ENCODE measurements at regions not wholly inside any gene's neighbourhood (a gene's known extent, or its start where the extent isn't known, plus 50 kb on each side); places are given as distances from the start of the nearest gene placed in this dataset.

- no peak for FAIRE-seq
These were observed 333.9 kb downstream of the UQCRFS1 start for GRCh38 chr19:28878862-28879566.

GRCh38 chr19:28876609-28877123, 336.3 kb downstream of the UQCRFS1 start:
- FAIRE-seq = no peak

GRCh38 chr19:28874742-28875141, 338.2 kb downstream of the UQCRFS1 start:
- FAIRE-seq = no peak

GRCh38 chr19:28873301-28873700, 339.6 kb downstream of the UQCRFS1 start:
- no peak for FAIRE-seq

- FAIRE-seq = no peak
These were observed 341.7 kb downstream of the UQCRFS1 start for GRCh38 chr19:28871099-28871725.

GRCh38 chr19:28869459-28869858, 343.5 kb downstream of the UQCRFS1 start:
- no peak for FAIRE-seq

- no peak for FAIRE-seq
These were observed 344.1 kb downstream of the UQCRFS1 start for GRCh38 chr19:28868836-28869235.

GRCh38 chr19:28867978-28868377, 345.0 kb downstream of the UQCRFS1 start:
- FAIRE-seq = no peak

- FAIRE-seq = no peak
These were observed 348.3 kb downstream of the UQCRFS1 start for GRCh38 chr19:28864577-28865042.

- no peak for FAIRE-seq
These were observed 348.9 kb downstream of the UQCRFS1 start for GRCh38 chr19:28864024-28864503.

- no peak for FAIRE-seq
These were observed 350.7 kb downstream of the UQCRFS1 start for GRCh38 chr19:28862238-28862637.

GRCh38 chr19:28859811-28860210, 353.1 kb downstream of the UQCRFS1 start:
- FAIRE-seq = no peak

GRCh38 chr19:28858933-28859332, 354.0 kb downstream of the UQCRFS1 start:
- no peak for FAIRE-seq

- no peak for FAIRE-seq
These were observed 355.0 kb downstream of the UQCRFS1 start for GRCh38 chr19:28857967-28858366.

- FAIRE-seq = no peak
These were observed 357.7 kb downstream of the UQCRFS1 start for GRCh38 chr19:28855216-28855615.

GRCh38 chr19:28847468-28847867, 365.5 kb downstream of the UQCRFS1 start:
- no peak for FAIRE-seq

GRCh38 chr19:28846094-28846812, 366.7 kb downstream of the UQCRFS1 start:
- FAIRE-seq = no peak

GRCh38 chr19:28843761-28844492, 369.0 kb downstream of the UQCRFS1 start:
- FAIRE-seq = no peak

- FAIRE-seq = no peak
These were observed 371.4 kb downstream of the UQCRFS1 start for GRCh38 chr19:28841531-28841930.

GRCh38 chr19:28840891-28841290, 372.1 kb downstream of the UQCRFS1 start:
- FAIRE-seq = no peak

GRCh38 chr19:28839455-28839854, 373.5 kb downstream of the UQCRFS1 start:
- FAIRE-seq = no peak

- FAIRE-seq = no peak
These were observed 374.0 kb downstream of the UQCRFS1 start for GRCh38 chr19:28838909-28839308.

GRCh38 chr19:28836421-28836820, 376.5 kb downstream of the UQCRFS1 start:
- no peak for FAIRE-seq

All from TTC549 (cell line).